ENCODE measurements at regions not wholly inside any gene's neighbourhood (a gene's known extent, or its start where the extent isn't known, plus 50 kb on each side); places are given as distances from the start of the nearest gene placed in this dataset.

- no peak overlapping the region for H3K4me3 ChIP-seq (ENCODE audit: low read depth, poor library complexity, severe bottlenecking)
- WGBS, 2 donors = 90 to 97% methylated on average over 6 of the region's 6 CpGs
- no peak for DNase-seq (ENCODE audit: low spot score in 2 of 2)
- TF ChIP-seq CTCF (IDR thresholded peaks at IDR 0.05) (no peak), POLR2A (IDR thresholded peaks at IDR 0.05) (no peak)
- intact Hi-C loops (cut with DNase I; ENCODE audit: low total_unique reads) = no loop called here
Measured at GRCh38 chr2:66127656-66128055, 307.3 kb upstream of the MEIS1 start.

- intact Hi-C loops (cut with DNase I; ENCODE audit: low total_unique reads) = no loop called here
- WGBS, 2 donors = 63 to 70% methylated on average over 5 of the region's 5 CpGs
- TF ChIP-seq POLR2A (IDR thresholded peaks at IDR 0.05) (no peak), CTCF (IDR thresholded peaks at IDR 0.05) (no peak)
- no peak for DNase-seq (ENCODE audit: low spot score in 2 of 2)
- no peak overlapping the region for H3K4me3 ChIP-seq (ENCODE audit: low read depth, poor library complexity, severe bottlenecking)
Measured at GRCh38 chr2:66127061-66127460, 307.9 kb upstream of the MEIS1 start.

GRCh38 chr2:66125951-66126350 lies 309.0 kb upstream of the MEIS1 start:
- no peak overlapping the region for H3K4me3 ChIP-seq (ENCODE audit: low read depth, poor library complexity, severe bottlenecking)
- WGBS, 2 donors = 73 to 78% methylated on average over 5 of the region's 5 CpGs
- no peak for TF ChIP-seq CTCF (IDR thresholded peaks at IDR 0.05)
- no peak for TF ChIP-seq POLR2A (IDR thresholded peaks at IDR 0.05)
- intact Hi-C loops (cut with DNase I; ENCODE audit: low total_unique reads) = no loop called here
- DNase-seq (ENCODE audit: low spot score in 2 of 2) = no peak

GRCh38 chr2:66122516-66122915 lies 312.4 kb upstream of the MEIS1 start:
- DNase-seq (ENCODE audit: low spot score in 2 of 2) = no peak
- no peak overlapping the region for H3K4me3 ChIP-seq (ENCODE audit: low read depth, poor library complexity, severe bottlenecking)
- intact Hi-C loops (cut with DNase I; ENCODE audit: low total_unique reads) = no loop called here
- WGBS, 2 donors = 51 to 53% methylated on average over 2 of the region's 2 CpGs
- TF ChIP-seq CTCF (IDR thresholded peaks at IDR 0.05) = no peak
- no peak for TF ChIP-seq POLR2A (IDR thresholded peaks at IDR 0.05)

- no peak for TF ChIP-seq CTCF (IDR thresholded peaks at IDR 0.05)
- no peak for TF ChIP-seq POLR2A (IDR thresholded peaks at IDR 0.05)
- DNase-seq (ENCODE audit: low spot score in 2 of 2) = no peak
- H3K4me3 ChIP-seq (ENCODE audit: low read depth, poor library complexity, severe bottlenecking) = no peak overlapping the region
- 53 to 55% methylated on average over 3 of the region's 3 CpGs for WGBS, 2 donors
- intact Hi-C loops (cut with DNase I; ENCODE audit: low total_unique reads) = no loop called here
Measured at GRCh38 chr2:66121946-66122345, 313.0 kb upstream of the MEIS1 start.

GRCh38 chr2:66113988-66114625 lies 320.8 kb upstream of the MEIS1 start:
- no peak for DNase-seq (ENCODE audit: low spot score in 2 of 2)
- intact Hi-C loops (cut with DNase I; ENCODE audit: low total_unique reads) = no loop called here
- TF ChIP-seq CTCF (IDR thresholded peaks at IDR 0.05) (no peak), POLR2A (IDR thresholded peaks at IDR 0.05) (no peak)
- no peak overlapping the region for H3K4me3 ChIP-seq (ENCODE audit: low read depth, poor library complexity, severe bottlenecking)
- 88 to 90% methylated on average over 2 of the region's 2 CpGs for WGBS, 2 donors
